NB4 (cell line): ENCODE measurements at regions not wholly inside any gene's neighbourhood (a gene's known extent, or its start where the extent isn't known, plus 50 kb on each side); places are given as distances from the start of the nearest gene placed in this dataset.
A peak's percentile ranks its signal among the peaks of the same experiment; 100 is the strongest.

Experiments used
- DNase-seq: peaks from one replicate; pipeline ENCODE4 v3.0.0; 2010; ENCODE audit warnings: low read depth
- H3K4me3 ChIP-seq: one replicate; pipeline ENCODE4 v1.5.1; 2011; ENCODE audit warnings: mild to moderate bottlenecking, low read depth, low read length, moderate library complexity
- CTCF ChIP-seq: IDR thresholded peaks from one replicate; pipeline ENCODE4 v1.5.1; 2012; ENCODE audit warnings: low read depth, low read length
- MAX ChIP-seq: IDR thresholded peaks from 2 replicates; pipeline ENCODE4 v1.6.1; 2011; ENCODE audit warnings: low read depth, low read length
- MYC ChIP-seq: IDR thresholded peaks from 2 replicates; pipeline ENCODE4 v1.6.1; 2011; ENCODE audit warnings: low read depth, low read length
- POLR2A ChIP-seq: IDR thresholded peaks from 2 replicates; pipeline ENCODE4 v1.6.1; 2011; ENCODE audit warnings: mild to moderate bottlenecking; ENCODE audit not compliant: insufficient read length; ENCODE audit errors: extremely low read depth

DNA sequence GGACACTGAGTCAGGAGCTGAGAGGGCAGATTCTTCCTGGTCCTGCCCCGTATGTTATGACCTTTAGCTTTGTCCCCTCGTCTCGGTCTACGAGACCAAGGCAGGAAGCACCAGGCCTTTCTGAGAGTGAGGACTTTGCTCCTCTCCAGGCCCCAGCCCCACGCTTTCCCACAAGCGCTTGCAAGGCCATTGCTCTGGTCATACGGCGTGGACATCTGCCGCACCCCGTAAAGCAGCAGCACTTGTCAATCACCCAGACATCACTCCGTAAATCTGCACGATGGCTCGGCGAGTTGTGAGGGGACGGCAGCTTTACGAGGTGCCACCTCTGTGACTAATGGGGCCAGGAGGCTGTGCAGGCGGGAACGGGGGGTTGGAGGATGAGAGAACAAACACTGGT, 100.8 kb upstream of the TWIST2 start:
- H3K4me3 ChIP-seq = no peak overlapping the region
- TF ChIP-seq MAX (no peak), CTCF (no peak), MYC (no peak), POLR2A (no peak)
- DNase-seq = no peak

GRCh38 chr2:238747557-238747956, 100.3 kb upstream of the TWIST2 start:
- TF ChIP-seq MAX = no peak
- no peak for TF ChIP-seq CTCF
- DNase-seq = no peak

DNA sequence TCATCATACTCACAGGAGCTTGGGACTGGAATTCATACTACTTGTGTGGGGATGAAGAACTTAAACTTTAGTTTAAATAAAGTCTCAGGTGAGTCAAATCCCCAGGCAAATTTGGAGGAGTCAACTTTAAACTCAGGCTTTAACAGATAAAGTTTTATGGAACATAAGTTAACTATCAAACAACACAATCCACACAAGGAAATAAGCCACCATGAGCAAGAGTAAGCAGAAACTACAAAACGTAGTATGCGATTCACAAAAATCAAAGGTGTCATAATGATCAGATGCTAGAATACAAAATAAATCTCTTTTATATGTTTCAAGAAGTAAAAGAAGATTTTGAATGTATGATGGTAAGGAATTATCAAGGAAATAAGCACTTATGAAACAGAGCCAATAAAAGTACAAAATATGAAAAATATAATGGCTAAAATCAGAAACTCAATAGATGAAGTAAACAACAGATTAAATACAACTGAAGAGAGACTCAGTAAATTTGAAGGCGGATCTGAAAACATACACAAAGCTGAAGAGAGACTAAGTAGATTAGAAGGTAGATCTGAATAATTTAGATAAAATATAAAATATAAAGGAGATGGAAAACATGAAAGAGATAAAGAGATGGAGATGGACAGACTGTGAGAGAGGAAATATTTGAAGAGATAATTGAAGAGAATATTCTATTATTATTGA, 97.5 kb upstream of the TWIST2 start:
- DNase-seq = no peak
- no peak overlapping the region for H3K4me3 ChIP-seq
- TF ChIP-seq CTCF = no peak

More at GRCh38 chr2:238747557-238747956, 100.3 kb upstream of the TWIST2 start:
- no peak overlapping the region for H3K4me3 ChIP-seq

- H3K4me3 ChIP-seq = no peak overlapping the region
- DNase-seq = no peak
- peak; percentile 39 for TF ChIP-seq CTCF
- TF ChIP-seq POLR2A = no peak
- no peak for TF ChIP-seq MAX
- TF ChIP-seq MYC = no peak
Measured at GRCh38 chr2:238754259-238754658, 93.6 kb upstream of the TWIST2 start.

DNA sequence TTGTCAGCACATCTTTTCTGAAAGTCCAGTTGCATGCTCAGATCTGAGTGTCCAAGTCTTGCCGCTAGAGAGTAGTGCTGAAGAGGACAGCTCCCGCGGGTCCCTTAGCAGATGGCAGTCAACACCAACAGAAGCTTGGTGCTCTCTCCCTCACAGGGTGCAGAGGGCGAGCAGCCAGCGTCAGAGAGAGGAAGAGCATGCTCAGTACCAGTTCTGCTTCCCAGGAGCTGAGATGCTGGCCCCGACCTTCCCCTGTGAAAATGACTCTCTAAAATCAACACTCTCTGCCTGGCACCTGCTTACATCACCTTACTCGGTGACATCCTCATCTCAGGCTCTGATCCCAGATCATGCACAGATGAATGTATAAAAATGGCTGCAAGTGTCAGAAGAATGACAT, 86.0 kb upstream of the TWIST2 start:
- DNase-seq = peak; percentile 56
- no peak overlapping the region for H3K4me3 ChIP-seq
- TF ChIP-seq MYC = no peak
- TF ChIP-seq MAX = no peak
- TF ChIP-seq CTCF = no peak
- no peak for TF ChIP-seq POLR2A

- TF ChIP-seq POLR2A = no peak
- TF ChIP-seq MAX = no peak
- no peak for TF ChIP-seq CTCF
- no peak for TF ChIP-seq MYC
- H3K4me3 ChIP-seq = no peak overlapping the region
- DNase-seq = no peak
Measured at GRCh38 chr2:238763471-238763995, 84.4 kb upstream of the TWIST2 start.
